ENCODE measurements at regions not wholly inside any gene's neighbourhood (a gene's known extent, or its start where the extent isn't known, plus 50 kb on each side); places are given as distances from the start of the nearest gene placed in this dataset.
A peak's percentile ranks its signal among the peaks of the same experiment; 100 is the strongest.
"Not testable (repeated sequence)": the region's sequence is repeated elsewhere in the genome, so short reads cannot be mapped to it uniquely, and the experiment has no call there.

DNA sequence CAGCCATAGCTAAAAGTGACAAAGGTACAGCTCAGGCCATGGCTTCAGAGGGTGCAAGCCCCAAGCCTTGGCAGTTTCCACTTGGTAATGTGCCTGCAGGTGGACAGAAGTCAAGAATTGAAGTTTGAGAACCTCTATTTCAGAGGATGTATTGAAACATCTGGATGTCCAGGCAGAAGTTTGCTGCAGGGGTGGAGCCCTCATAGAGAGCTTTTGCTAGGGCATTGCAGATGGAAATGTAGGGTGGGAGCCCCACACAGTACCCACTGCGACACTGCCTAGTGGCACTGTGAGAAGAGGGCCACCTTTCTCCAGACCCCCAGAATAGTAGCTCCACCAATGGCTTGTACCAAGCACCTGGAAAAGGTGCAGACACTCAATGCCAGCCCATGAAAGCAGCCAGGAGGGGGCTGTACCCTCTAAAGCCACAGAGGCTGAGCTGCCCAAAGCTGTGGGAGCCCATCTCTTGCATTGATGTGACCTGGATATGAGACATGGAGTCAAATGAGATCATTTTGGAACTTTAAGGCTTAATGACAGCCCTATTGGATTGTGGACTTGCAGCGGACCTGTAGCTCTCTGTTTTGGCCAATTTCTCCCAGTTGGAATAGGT lies 1299.4 kb upstream of the MAP3K7 start:
- no peak overlapping the region for H3K27ac ChIP-seq (ENCODE audit: low read depth in 1 of 2, low read length in 2 of 2)

DNA sequence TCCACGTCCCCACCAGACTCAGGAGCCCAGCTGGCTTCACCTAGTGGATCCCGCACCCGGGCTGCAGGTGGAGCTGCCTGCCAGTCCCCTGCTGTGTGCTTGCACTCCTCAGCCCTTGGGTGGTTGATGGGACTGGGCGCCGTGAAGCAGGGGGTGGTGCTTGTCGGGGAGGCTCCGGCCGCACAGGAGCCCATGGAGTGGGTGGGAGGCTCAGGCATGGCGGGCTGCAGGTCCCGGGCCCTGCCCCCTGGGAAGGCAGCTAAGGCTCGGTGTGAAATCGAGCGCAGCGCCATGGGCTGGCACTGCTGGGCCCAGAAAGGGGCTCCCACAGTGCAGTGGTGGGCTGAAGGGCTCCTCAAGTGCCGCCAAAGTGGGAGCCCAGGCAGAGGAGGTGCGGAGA lies 1294.9 kb upstream of the MAP3K7 start:
- H3K4me1 ChIP-seq (ENCODE audit: control insufficient read depth in 4 of 4, insufficient read depth in 4 of 4, low read length in 3 of 4); H3K9ac ChIP-seq (ENCODE audit: low read depth in 1 of 2, low read length in 2 of 2); DNase-seq (ENCODE audit: low spot score); H3K27ac ChIP-seq (ENCODE audit: low read depth in 1 of 2, low read length in 2 of 2); H3K27me3 ChIP-seq (ENCODE audit: control insufficient read depth in 4 of 4, insufficient read depth in 4 of 4, low read length in 3 of 4); H3K36me3 ChIP-seq (ENCODE audit: control insufficient read depth in 4 of 4, insufficient read depth in 3 of 4, low read depth in 1 of 4, low read length in 3 of 4); H3K4me3 ChIP-seq (ENCODE audit: low read depth in 1 of 3, low read length in 3 of 3): not testable (repeated sequence)
- H3K9me3 ChIP-seq (ENCODE audit: control insufficient read depth in 4 of 4, low read length in 3 of 4), result peaks cover 5 to 11% (median 7%) of the 10 kb centered on the region in 4 donors
- WGBS, result 85% methylated on average over 16 of the region's 16 CpGs

More for the DNA sequence above, 1299.4 kb upstream of the MAP3K7 start:
- Histone ChIP-seq H3K4me1 (ENCODE audit: control insufficient read depth in 4 of 4, insufficient read depth in 4 of 4, low read length in 3 of 4) (no peaks in the 10 kb centered on the region), H3K36me3 (ENCODE audit: control insufficient read depth in 4 of 4, insufficient read depth in 3 of 4, low read depth in 1 of 4, low read length in 3 of 4) (no peaks in the 10 kb centered on the region), H3K9me3 (ENCODE audit: control insufficient read depth in 4 of 4, low read length in 3 of 4) (peaks cover 5 to 12% (median 7%) of the 10 kb centered on the region in 4 donors), H3K4me3 (ENCODE audit: low read depth in 1 of 3, low read length in 3 of 3) (peak overlapping the region in 1 of 3 donors; percentile 17), H3K9ac (ENCODE audit: low read depth in 1 of 2, low read length in 2 of 2) (no peak overlapping the region), H3K27me3 (ENCODE audit: control insufficient read depth in 4 of 4, insufficient read depth in 4 of 4, low read length in 3 of 4) (no peaks in the 10 kb centered on the region)
- TF ChIP-seq HNF4A (conservative IDR thresholded peaks at IDR 0.05) (no peak), TAF1 (conservative IDR thresholded peaks at IDR 0.05) (no peak), FOXA2 (IDR thresholded peaks at IDR 0.05) (no peak)
- TF ChIP-seq, protein P1, sequence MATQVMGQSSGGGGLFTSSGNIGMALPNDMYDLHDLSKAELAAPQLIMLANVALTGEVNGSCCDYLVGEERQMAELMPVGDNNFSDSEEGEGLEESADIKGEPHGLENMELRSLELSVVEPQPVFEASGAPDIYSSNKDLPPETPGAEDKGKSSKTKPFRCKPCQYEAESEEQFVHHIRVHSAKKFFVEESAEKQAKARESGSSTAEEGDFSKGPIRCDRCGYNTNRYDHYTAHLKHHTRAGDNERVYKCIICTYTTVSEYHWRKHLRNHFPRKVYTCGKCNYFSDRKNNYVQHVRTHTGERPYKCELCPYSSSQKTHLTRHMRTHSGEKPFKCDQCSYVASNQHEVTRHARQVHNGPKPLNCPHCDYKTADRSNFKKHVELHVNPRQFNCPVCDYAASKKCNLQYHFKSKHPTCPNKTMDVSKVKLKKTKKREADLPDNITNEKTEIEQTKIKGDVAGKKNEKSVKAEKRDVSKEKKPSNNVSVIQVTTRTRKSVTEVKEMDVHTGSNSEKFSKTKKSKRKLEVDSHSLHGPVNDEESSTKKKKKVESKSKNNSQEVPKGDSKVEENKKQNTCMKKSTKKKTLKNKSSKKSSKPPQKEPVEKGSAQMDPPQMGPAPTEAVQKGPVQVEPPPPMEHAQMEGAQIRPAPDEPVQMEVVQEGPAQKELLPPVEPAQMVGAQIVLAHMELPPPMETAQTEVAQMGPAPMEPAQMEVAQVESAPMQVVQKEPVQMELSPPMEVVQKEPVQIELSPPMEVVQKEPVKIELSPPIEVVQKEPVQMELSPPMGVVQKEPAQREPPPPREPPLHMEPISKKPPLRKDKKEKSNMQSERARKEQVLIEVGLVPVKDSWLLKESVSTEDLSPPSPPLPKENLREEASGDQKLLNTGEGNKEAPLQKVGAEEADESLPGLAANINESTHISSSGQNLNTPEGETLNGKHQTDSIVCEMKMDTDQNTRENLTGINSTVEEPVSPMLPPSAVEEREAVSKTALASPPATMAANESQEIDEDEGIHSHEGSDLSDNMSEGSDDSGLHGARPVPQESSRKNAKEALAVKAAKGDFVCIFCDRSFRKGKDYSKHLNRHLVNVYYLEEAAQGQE (IDR thresholded peaks at IDR 0.05), result no peak
- WGBS, result 89% methylated on average over 2 of the region's 2 CpGs
- DNase-seq (ENCODE audit: low spot score), result no peak

DNA sequence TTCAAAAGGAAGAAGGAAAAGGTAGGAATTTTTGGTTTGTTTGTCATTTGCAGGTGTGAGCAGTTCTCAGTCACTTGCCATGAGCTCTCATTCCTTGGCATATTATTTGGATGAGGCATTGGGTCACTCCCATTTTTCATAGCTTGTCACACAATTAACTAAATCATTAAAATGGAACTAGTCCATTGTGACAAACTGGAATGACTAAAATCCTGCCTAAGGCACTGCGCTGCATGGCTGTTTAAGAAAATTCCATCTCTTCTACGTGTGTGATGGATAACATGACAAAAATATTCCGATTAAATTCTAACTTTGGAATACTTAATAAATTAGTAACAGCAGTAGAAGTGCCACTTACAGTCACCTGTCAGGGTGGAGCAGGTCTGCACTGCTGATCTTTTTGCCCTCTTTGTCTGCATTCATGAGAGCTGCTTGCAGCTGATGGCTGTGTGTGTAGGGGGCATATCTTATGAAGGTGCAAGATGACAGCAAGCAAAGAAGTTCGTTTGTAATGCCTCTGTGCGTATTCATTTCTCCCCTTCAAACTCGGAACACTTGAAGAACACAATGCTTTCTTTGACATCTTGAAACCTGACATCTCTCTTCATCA lies 1292.6 kb upstream of the MAP3K7 start:
- TF ChIP-seq FOXA1 (IDR thresholded peaks at IDR 0.05) (no peak), YY1 (IDR thresholded peaks at IDR 0.05) (no peak), RAD21 (IDR thresholded peaks at IDR 0.05) (no peak), EGR1 (IDR thresholded peaks at IDR 0.05; ENCODE audit: low read depth in 2 of 2) (no peak), GABPA (IDR thresholded peaks at IDR 0.05 in 1 of 2, conservative IDR thresholded peaks at IDR 0.05 in 1 of 2) (no peak)
- TF ChIP-seq, protein P2, sequence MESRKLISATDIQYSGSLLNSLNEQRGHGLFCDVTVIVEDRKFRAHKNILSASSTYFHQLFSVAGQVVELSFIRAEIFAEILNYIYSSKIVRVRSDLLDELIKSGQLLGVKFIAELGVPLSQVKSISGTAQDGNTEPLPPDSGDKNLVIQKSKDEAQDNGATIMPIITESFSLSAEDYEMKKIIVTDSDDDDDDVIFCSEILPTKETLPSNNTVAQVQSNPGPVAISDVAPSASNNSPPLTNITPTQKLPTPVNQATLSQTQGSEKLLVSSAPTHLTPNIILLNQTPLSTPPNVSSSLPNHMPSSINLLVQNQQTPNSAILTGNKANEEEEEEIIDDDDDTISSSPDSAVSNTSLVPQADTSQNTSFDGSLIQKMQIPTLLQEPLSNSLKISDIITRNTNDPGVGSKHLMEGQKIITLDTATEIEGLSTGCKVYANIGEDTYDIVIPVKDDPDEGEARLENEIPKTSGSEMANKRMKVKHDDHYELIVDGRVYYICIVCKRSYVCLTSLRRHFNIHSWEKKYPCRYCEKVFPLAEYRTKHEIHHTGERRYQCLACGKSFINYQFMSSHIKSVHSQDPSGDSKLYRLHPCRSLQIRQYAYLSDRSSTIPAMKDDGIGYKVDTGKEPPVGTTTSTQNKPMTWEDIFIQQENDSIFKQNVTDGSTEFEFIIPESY (IDR thresholded peaks at IDR 0.05), result no peak
- TF ChIP-seq, protein P3, sequence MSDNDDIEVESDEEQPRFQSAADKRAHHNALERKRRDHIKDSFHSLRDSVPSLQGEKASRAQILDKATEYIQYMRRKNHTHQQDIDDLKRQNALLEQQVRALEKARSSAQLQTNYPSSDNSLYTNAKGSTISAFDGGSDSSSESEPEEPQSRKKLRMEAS (IDR thresholded peaks at IDR 0.05), result no peak
- WGBS, result 75% methylated on average over 6 of the region's 6 CpGs
- no peak overlapping the region for H3K4me3 ChIP-seq (ENCODE audit: low read depth in 1 of 3, low read length in 3 of 3)
- H3K36me3 ChIP-seq (ENCODE audit: control insufficient read depth in 4 of 4, insufficient read depth in 3 of 4, low read depth in 1 of 4, low read length in 3 of 4), result no peaks in the 10 kb centered on the region
- no peaks in the 10 kb centered on the region for H3K9me3 ChIP-seq (ENCODE audit: control insufficient read depth in 4 of 4, low read length in 3 of 4)
- H3K27ac ChIP-seq (ENCODE audit: low read depth in 1 of 2, low read length in 2 of 2), result no peak overlapping the region
- no peaks in the 10 kb centered on the region for H3K27me3 ChIP-seq (ENCODE audit: control insufficient read depth in 4 of 4, insufficient read depth in 4 of 4, low read length in 3 of 4)
- no peak overlapping the region for H3K9ac ChIP-seq (ENCODE audit: low read depth in 1 of 2, low read length in 2 of 2)
- H3K4me1 ChIP-seq (ENCODE audit: control insufficient read depth in 4 of 4, insufficient read depth in 4 of 4, low read length in 3 of 4), result no peaks in the 10 kb centered on the region
- DNase-seq (ENCODE audit: low spot score), result no peak

Data from liver (tissue), 7 donors.